Gastroesophageal sphincter (tissue), 3 donors: ENCODE measurements at regions not wholly inside any gene's neighbourhood (a gene's known extent, or its start where the extent isn't known, plus 50 kb on each side); places are given as distances from the start of the nearest gene placed in this dataset.

Experiments
- CTCF ChIP-seq, 4 experiments: fragments of 200-600 bp in 2 of 4; fragments of 450-650 bp in 2 of 4; sonication (generic) in 1 of 4; IDR thresholded peaks; one replicate each; pipeline ENCODE4 v1.5.1; 2017 to 2019; ENCODE audit warnings: antibody characterized with exemption in 4 of 4, mild to moderate bottlenecking in 2 of 4, moderate library complexity in 2 of 4
- EP300 ChIP-seq: sonication (generic); formaldehyde crosslinking; IDR thresholded peaks from one replicate; pipeline ENCODE4 v1.6.1; 2017; ENCODE audit warnings: antibody characterized with exemption, mild to moderate bottlenecking
- POLR2A ChIP-seq, 2 donors: fragments of 450-650 bp; IDR thresholded peaks; one replicate each; pipeline ENCODE4 v1.6.1; 2017; ENCODE audit warnings: antibody characterized with exemption in 2 of 2, mild to moderate bottlenecking in 2 of 2, moderate library complexity in 1 of 2

- TF ChIP-seq CTCF (IDR thresholded peaks at IDR 0.05) (no peak), EP300 (no peak), POLR2A (IDR thresholded peaks at IDR 0.05) (no peak)
Observed at GRCh38 chr5:34450338-34450737, 205.8 kb upstream of the RAI14 start.
